Heart right ventricle (tissue), 16 donors: ENCODE measurements at regions not wholly inside any gene's neighbourhood (a gene's known extent, or its start where the extent isn't known, plus 50 kb on each side); places are given as distances from the start of the nearest gene placed in this dataset.

ENCODE experiments used
- ATAC-seq, 8 donors: fragments of 200-7000 bp; cut with Tn5 transposase; one replicate each; pipeline ENCODE4 v1.9.1; 2020; ENCODE audit warnings: mild to moderate bottlenecking in 8 of 8, moderate library complexity in 8 of 8, moderate number of reproducible peaks in 1 of 8
- DNase-seq, 2 donors: peaks; one replicate each; pipeline ENCODE4 v3.0.0-alpha.2; 2020
- H3K27ac ChIP-seq, 10 donors: fragments of 200-600 bp; sonication (generic) in 2 of 10; one replicate each; pipeline versions ENCODE4 v1.5.0 to v1.8.0; 2020 to 2022; ENCODE audit warnings: mild to moderate bottlenecking in 3 of 10
- H3K27me3 ChIP-seq, 7 donors: fragments of 200-600 bp; one replicate each; pipeline ENCODE4 v1.8.0; 2021 to 2022; ENCODE audit warnings: mild to moderate bottlenecking in 2 of 7
- H3K36me3 ChIP-seq, 9 donors: fragments of 200-600 bp; sonication (generic) in 1 of 9; one replicate each; pipeline versions ENCODE4 v1.5.0 to v1.8.0; 2020 to 2022; ENCODE audit warnings: mild to moderate bottlenecking in 2 of 9
- H3K4me1 ChIP-seq, 9 donors: fragments of 200-600 bp; sonication (generic) in 1 of 9; one replicate each; pipeline versions ENCODE4 v1.5.0 to v1.8.0; 2020 to 2022; ENCODE audit warnings: mild to moderate bottlenecking in 4 of 9
- H3K4me3 ChIP-seq, 10 donors: fragments of 200-600 bp; sonication (generic) in 2 of 10; one replicate each; pipeline versions ENCODE4 v1.5.0 to v1.8.0; 2020 to 2022; ENCODE audit warnings: mild to moderate bottlenecking in 7 of 10, moderate library complexity in 2 of 10
- H3K9me3 ChIP-seq, 11 donors: fragments of 200-600 bp in 10 of 11; sonication (generic) in 2 of 11; one replicate each; pipeline versions ENCODE4 v1.5.0 to v1.8.0; 2013 to 2022; ENCODE audit warnings: mild to moderate bottlenecking in 2 of 11, control low read depth in 1 of 11, moderate library complexity in 1 of 11
- WGBS, 2 donors: extraction: QIAGEN DNeasy Blood & Tissue Kit; methylation state at CpG; one replicate each; pipeline ENCODE4 v1.1.7; 2013; ENCODE audit warnings: inconsistent platforms in 1 of 2; 5-methylcytosine and 5-hydroxymethylcytosine counted together
- intact Hi-C, 10 donors: fragments of 100-400 bp; cut with DNase I; formaldehyde crosslinking; loops; one replicate each; pipeline versions ENCODE4 v1.11.1 to v1.14.2; 2022
- TF ChIP-seq, protein P1 (sequence below), 9 donors: fragments of 200-600 bp; sonication (generic) in 2 of 9; IDR thresholded peaks; one replicate each; pipeline versions ENCODE4 v1.5.0 to v1.8.0; 2021 to 2022; ENCODE audit warnings: antibody characterized with exemption in 9 of 9, mild to moderate bottlenecking in 5 of 9, moderate library complexity in 1 of 9
- donor health status: Arrhythmogenic right ventricular cardiomyopathy.
- donor health status: ischemic (EF 13 %, LVEDD 7.1; RV severe dilation, severe dysfunction).
- donor health status: healthy with polysubstance abuse.
- donor health status: DM: no; HTN: yes; CAD: no.
- donor health status: DM: no; HTN: no; CAD: no.
- donor health status: ischemic (EF 25% LVEDD 6.9; RV normal size, moderate dysfunction).
- donor health status: ischemic (EF 25% LVEDD 5.7; RV mildly dilated, moderate dysfunction).
- donor health status: healthy.
- donor health status: DM: yes; HTN: yes; CAD: no.
- donor health status: Ischemic cardiomyopathy.
- donor health status: ischemic (EF 35%, LVEDD 5.7; RV mildly dilated, moderate dysfunction).
- donor health status: nonischemic (EF 11% LVEDD 7.7; RV severe dilation, severe dysfunction).
- donor health status: DM: yes; HTN: yes; CAD: no.
- donor health status: PGD.
- donor health status: ischemic (EF 29% LVEDD 5.4; RV normal size, mild dysfunction).
- donor health status: nonischemic (EF 23%, LVEDD 6.1; RV moderate dilation, normal function).

DNA sequence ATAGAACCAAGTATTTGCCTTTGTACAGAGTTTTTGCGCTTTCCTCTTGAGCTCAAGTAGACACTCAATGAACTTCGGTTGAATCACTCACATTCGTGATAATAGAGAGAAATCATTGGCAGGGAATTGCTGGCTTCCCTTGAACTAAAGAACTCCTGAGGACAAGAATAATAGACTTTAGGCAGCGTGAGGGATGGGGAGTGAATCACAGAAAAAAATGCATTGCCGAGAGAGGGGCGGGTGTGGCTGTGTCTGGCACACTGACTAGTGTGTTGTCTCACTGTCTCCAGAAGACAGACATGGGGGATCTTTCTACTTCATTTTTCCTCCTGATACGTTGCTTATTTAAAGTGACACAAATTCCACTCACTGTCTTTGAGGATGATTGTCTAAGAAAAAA lies 805.2 kb downstream of the BCL11B start:
- ATAC-seq, result no peak
- no peak for DNase-seq
- TF ChIP-seq, protein P1, sequence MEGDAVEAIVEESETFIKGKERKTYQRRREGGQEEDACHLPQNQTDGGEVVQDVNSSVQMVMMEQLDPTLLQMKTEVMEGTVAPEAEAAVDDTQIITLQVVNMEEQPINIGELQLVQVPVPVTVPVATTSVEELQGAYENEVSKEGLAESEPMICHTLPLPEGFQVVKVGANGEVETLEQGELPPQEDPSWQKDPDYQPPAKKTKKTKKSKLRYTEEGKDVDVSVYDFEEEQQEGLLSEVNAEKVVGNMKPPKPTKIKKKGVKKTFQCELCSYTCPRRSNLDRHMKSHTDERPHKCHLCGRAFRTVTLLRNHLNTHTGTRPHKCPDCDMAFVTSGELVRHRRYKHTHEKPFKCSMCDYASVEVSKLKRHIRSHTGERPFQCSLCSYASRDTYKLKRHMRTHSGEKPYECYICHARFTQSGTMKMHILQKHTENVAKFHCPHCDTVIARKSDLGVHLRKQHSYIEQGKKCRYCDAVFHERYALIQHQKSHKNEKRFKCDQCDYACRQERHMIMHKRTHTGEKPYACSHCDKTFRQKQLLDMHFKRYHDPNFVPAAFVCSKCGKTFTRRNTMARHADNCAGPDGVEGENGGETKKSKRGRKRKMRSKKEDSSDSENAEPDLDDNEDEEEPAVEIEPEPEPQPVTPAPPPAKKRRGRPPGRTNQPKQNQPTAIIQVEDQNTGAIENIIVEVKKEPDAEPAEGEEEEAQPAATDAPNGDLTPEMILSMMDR (IDR thresholded peaks at IDR 0.05), result no peak
- no peaks in the 10 kb centered on the region for H3K4me1 ChIP-seq
- no peak overlapping the region for H3K27ac ChIP-seq
- WGBS, 2 donors, result 63 to 66% methylated on average over 7 of the region's 7 CpGs
- no peaks in the 10 kb centered on the region for H3K36me3 ChIP-seq
- no peak overlapping the region for H3K4me3 ChIP-seq
- H3K27me3 ChIP-seq, result peaks cover 0 to 7% (median 0%) of the 10 kb centered on the region in 7 donors
- intact Hi-C loops, result no loop called here
- peaks cover 0 to 5% (median 0%) of the 10 kb centered on the region in 11 donors for H3K9me3 ChIP-seq

DNA sequence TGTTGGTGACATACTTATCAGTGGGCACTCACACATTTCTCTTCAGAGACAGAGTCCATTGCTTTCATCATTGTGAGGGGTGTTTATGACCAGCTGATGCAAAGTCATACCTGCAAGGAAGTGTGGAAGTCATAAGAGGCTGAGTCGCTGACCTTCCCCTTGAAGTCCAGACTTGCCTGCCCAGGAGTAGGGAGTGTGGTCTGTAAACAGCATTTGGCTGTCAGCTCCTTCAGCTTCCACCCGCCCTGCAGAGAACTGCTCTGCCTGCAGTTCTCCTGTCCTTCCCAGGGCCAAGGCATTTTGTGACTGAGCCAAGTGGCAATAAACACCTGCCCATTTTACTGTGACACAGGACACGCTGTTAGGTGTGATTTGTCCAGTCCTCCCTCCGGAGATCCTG lies 801.3 kb downstream of the BCL11B start:
- 67 to 71% methylated on average over 4 of the region's 4 CpGs for WGBS, 2 donors

DNA sequence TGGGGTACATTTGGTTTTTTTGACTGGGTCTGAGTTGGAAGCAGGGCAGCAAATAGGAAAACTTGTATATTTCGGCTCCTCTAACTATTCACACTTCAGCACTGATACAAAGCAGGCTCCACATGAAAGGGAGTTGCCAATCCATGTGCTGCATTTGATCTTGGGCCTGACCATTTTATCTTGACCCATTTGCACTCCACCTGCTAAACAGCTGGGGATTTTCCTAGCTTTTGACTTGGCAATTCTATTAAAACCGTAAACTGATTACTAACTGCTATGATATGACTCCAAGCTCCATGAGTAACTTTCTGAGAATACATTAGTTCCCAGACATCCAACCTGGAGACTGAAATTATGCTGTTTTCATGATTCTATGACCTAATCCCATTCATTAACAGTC lies 797.1 kb downstream of the BCL11B start:
- intact Hi-C loops, result no loop called here
- Histone ChIP-seq H3K27ac (no peak overlapping the region), H3K4me1 (no peaks in the 10 kb centered on the region), H3K36me3 (no peaks in the 10 kb centered on the region), H3K4me3 (no peak overlapping the region), H3K9me3 (peaks cover 0 to 5% (median 0%) of the 10 kb centered on the region in 11 donors), H3K27me3 (no peaks in the 10 kb centered on the region)
- WGBS, 2 donors, result 45 to 46% methylated on average over 2 of the region's 2 CpGs
- DNase-seq (no peak), ATAC-seq (no peak)
- TF ChIP-seq, protein P1 (IDR thresholded peaks at IDR 0.05), result no peak

More for the DNA sequence above, 801.3 kb downstream of the BCL11B start:
- H3K36me3 ChIP-seq, result no peaks in the 10 kb centered on the region
- intact Hi-C loops, result no loop called here
- no peaks in the 10 kb centered on the region for H3K9me3 ChIP-seq
- H3K4me3 ChIP-seq, result no peak overlapping the region
- no peak for DNase-seq
- TF ChIP-seq, protein P1 (IDR thresholded peaks at IDR 0.05), result no peak
- ATAC-seq, result no peak
- no peak overlapping the region for H3K27ac ChIP-seq
- no peaks in the 10 kb centered on the region for H3K4me1 ChIP-seq
- peaks cover 0 to 7% (median 0%) of the 10 kb centered on the region in 7 donors for H3K27me3 ChIP-seq

DNA sequence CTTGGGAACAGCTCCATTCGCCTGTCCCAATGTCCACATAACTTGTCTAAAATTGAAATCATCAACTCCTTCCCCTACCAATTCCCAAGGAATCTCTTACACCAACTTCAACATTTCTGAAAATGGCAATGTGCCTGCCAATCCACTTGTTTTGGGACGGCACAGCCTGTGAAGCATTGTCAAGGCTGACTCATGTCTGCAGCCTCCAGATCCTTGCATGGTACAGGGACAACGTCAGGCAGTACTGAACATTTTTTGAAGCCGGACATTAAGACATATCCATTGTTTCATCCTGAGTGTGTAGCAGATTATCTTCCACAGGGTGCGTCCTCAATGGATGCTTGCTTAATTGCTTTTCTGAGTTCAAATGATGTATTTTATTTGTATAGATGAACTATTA lies 794.1 kb downstream of the BCL11B start:
- TF ChIP-seq, protein P1 (IDR thresholded peaks at IDR 0.05), result no peak
- DNase-seq, result no peak
- ATAC-seq, result no peak

More for the DNA sequence above, 794.1 kb downstream of the BCL11B start:
- Histone ChIP-seq H3K4me3 (no peak overlapping the region), H3K9me3 (peaks cover 0 to 5% (median 0%) of the 10 kb centered on the region in 11 donors), H3K4me1 (no peaks in the 10 kb centered on the region), H3K36me3 (no peaks in the 10 kb centered on the region), H3K27me3 (peaks cover 0 to 7% (median 0%) of the 10 kb centered on the region in 7 donors), H3K27ac (no peak overlapping the region)
- intact Hi-C loops, result no loop called here
- 76 to 83% methylated on average over 5 of the region's 5 CpGs for WGBS, 2 donors
